T-helper 17 cell (primary cell): ENCODE measurements at regions not wholly inside any gene's neighbourhood (a gene's known extent, or its start where the extent isn't known, plus 50 kb on each side); places are given as distances from the start of the nearest gene placed in this dataset.
"Not testable (repeated sequence)": the region's sequence is repeated elsewhere in the genome, so short reads cannot be mapped to it uniquely, and the experiment has no call there.

ENCODE experiments used
- ATAC-seq: fragments of 150-1000 bp; cut with Tn5 transposase; 2 replicates; pipeline ENCODE4 v1.10.0; 2021; ENCODE audit warnings: mild to moderate bottlenecking, moderate library complexity
- DNase-seq, 3 donors: peaks; one replicate each; pipeline versions ENCODE4 v3.0.0 to v3.0.0-alpha.2; 2020 to 2021
- H3K9me3 ChIP-seq: one replicate; pipeline ENCODE4 v1.7.0; 2013; ENCODE audit warnings: low read length, mild to moderate bottlenecking; ENCODE audit not compliant: control insufficient read depth, poor library complexity, severe bottlenecking
- H3K27ac Mint-ChIP-seq: one replicate; pipeline ENCODE4 v1.8.0; 2022; ENCODE audit warnings: mild to moderate bottlenecking, moderate library complexity, mixed read lengths
- H3K27me3 Mint-ChIP-seq: one replicate; pipeline ENCODE4 v1.8.0; 2022; ENCODE audit warnings: mixed read lengths
- H3K36me3 Mint-ChIP-seq: one replicate; pipeline ENCODE4 v1.8.0; 2022; ENCODE audit warnings: low read depth, mixed read lengths
- H3K4me1 Mint-ChIP-seq: one replicate; pipeline ENCODE4 v1.8.0; 2022; ENCODE audit warnings: mild to moderate bottlenecking, mixed read lengths
- H3K4me3 Mint-ChIP-seq: one replicate; pipeline ENCODE4 v1.8.0; 2022; ENCODE audit warnings: mild to moderate bottlenecking, moderate library complexity, mixed read lengths

GRCh38 chr16:87140211-87141200 is 176.7 kb downstream of the C16orf95 start:
- Mint-ChIP-seq H3K36me3 (peaks cover 3% of the 10 kb centered on the region), H3K4me1 (no peaks in the 10 kb centered on the region), H3K27ac (no peak overlapping the region), H3K4me3 (no peak overlapping the region), H3K27me3 (no peaks in the 10 kb centered on the region)
- ATAC-seq (no peak), DNase-seq (no peak)
- H3K9me3 ChIP-seq: no peaks in the 10 kb centered on the region

DNA sequence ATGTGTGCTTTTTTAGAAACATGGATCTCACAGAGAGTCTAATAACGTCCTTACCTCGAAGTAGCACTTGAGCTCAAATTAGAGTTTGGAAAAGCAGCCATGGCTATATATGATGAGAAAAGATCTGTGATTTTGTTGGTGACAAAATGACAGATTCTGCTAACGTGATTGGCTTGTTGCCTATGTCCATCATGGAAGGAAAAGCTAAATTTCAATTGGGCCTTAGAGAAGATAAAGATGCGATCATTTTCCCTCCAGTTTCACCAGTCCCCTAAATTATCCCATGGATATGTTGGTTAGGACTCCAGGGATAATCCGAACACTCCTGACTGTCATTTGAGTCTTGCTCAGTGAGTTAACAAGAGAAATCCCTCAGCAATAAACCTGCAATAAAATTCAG is 175.8 kb downstream of the C16orf95 start:
- ATAC-seq: no peak

DNA sequence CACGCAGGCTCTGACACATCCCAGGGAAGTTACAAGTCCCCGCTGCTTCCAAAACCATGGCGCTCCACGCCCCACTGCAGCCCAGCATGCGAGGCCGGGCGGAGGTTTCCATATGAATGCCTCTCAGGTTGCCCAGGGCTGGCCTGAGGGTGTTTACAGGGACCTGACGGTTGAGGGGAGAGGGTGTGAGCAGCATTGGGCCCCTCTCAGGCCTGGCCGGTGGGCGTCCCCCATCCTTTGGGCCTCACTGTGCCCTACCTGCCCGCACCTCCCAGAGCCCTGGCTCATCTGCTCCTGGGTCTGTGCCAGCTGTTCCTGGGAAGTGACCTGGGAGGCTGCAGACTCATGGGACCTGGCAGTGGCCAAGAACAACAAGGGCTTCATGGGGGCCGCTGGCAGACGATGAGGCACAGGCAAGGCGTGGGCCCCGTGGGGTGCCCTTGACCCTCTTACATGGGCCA is 173.5 kb downstream of the C16orf95 start:
- no peak for ATAC-seq
- no peak overlapping the region for H3K27ac Mint-ChIP-seq

More for the DNA sequence above, 175.8 kb downstream of the C16orf95 start:
- peaks cover 3% of the 10 kb centered on the region for H3K36me3 Mint-ChIP-seq
- no peak overlapping the region for H3K27ac Mint-ChIP-seq
- H3K27me3 Mint-ChIP-seq: no peaks in the 10 kb centered on the region
- no peaks in the 10 kb centered on the region for H3K4me1 Mint-ChIP-seq
- no peak for DNase-seq
- H3K9me3 ChIP-seq: no peaks in the 10 kb centered on the region
- no peak overlapping the region for H3K4me3 Mint-ChIP-seq

DNA sequence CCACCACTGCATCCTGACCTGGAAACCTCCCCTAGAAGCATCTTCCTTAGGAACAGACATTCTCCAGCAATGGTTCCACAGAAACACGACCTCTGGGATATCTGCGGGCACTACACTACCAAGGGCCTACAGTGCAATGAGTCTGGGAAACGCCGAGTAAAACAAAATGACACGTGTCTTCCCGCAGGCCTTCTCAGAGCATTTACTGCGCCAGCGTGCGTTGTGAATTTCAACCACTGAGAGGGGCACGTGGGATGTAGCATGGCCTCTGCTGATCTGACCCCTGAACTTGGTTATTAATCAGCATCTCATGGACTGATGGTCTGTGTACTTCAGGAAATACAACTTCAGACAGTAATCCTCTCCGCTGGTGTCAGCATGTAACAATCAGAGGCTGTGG is 173.0 kb downstream of the C16orf95 start:
- no peak overlapping the region for H3K4me3 Mint-ChIP-seq
- no peaks in the 10 kb centered on the region for H3K4me1 Mint-ChIP-seq
- no peak overlapping the region for H3K27ac Mint-ChIP-seq
- no peak for DNase-seq
- peaks cover under 1% of the 10 kb centered on the region for H3K36me3 Mint-ChIP-seq
- H3K9me3 ChIP-seq: no peaks in the 10 kb centered on the region
- ATAC-seq: no peak
- no peaks in the 10 kb centered on the region for H3K27me3 Mint-ChIP-seq

More for the DNA sequence above, 173.5 kb downstream of the C16orf95 start:
- peaks cover 3% of the 10 kb centered on the region for H3K36me3 Mint-ChIP-seq
- DNase-seq: no peak
- H3K4me3 Mint-ChIP-seq: no peak overlapping the region
- H3K9me3 ChIP-seq: no peaks in the 10 kb centered on the region
- no peaks in the 10 kb centered on the region for H3K4me1 Mint-ChIP-seq
- no peaks in the 10 kb centered on the region for H3K27me3 Mint-ChIP-seq

- no peak overlapping the region for H3K27ac Mint-ChIP-seq
- DNase-seq (no peak), ATAC-seq (no peak)
- H3K27me3 Mint-ChIP-seq: no peaks in the 10 kb centered on the region
- no peak overlapping the region for H3K4me3 Mint-ChIP-seq
- H3K4me1 Mint-ChIP-seq: no peaks in the 10 kb centered on the region
- H3K36me3 Mint-ChIP-seq: no peaks in the 10 kb centered on the region
- no peaks in the 10 kb centered on the region for H3K9me3 ChIP-seq
These were observed 171.7 kb downstream of the C16orf95 start for GRCh38 chr16:87145181-87146176.

DNA sequence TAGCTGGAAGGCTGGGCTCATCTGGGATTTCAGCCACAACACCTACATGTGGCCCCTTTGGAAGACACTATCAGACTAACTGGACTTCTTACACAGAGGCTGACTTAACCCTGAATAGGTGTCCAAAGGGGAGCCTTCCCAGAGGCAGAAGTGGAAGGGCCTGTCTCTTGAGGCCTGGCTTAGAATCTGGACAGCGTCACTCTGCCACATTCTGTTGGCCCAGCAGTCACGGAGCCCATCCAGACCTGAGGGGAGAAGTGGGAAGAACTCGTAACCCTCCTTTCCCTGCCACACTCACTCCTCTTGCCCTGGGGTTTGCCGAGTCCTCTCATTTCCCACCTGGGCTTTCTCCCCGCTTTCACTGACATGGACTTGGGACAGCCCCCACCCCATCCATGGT is 170.5 kb downstream of the C16orf95 start:
- no peaks in the 10 kb centered on the region for H3K4me1 Mint-ChIP-seq
- no peak overlapping the region for H3K4me3 Mint-ChIP-seq
- DNase-seq (no peak), ATAC-seq (no peak)
- no peak overlapping the region for H3K27ac Mint-ChIP-seq
- H3K9me3 ChIP-seq: no peaks in the 10 kb centered on the region
- H3K27me3 Mint-ChIP-seq: no peaks in the 10 kb centered on the region
- no peaks in the 10 kb centered on the region for H3K36me3 Mint-ChIP-seq

DNA sequence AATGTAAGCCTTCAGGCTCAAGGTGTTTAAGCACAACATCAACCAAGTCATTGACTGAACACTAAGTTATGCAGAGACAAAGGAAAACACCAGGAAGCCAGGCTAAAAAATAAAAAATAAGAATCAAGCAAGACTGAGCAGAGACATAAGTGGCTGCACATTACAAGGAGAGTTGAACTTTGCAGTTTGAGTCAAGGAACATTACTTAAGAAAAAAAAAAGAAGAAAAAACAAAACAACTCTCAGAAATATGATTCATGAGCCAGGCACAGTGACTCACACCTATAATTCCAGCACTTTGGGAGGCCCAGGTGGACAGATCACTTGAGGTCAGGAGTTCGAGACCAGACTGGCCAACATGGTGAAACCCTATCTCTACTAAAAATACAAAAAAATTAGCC is 168.1 kb downstream of the C16orf95 start:
- Mint-ChIP-seq H3K4me3 (no peak overlapping the region), H3K4me1 (no peaks in the 10 kb centered on the region), H3K27ac (no peak overlapping the region), H3K27me3 (peaks cover under 1% of the 10 kb centered on the region), H3K36me3 (no peaks in the 10 kb centered on the region)
- H3K9me3 ChIP-seq: no peaks in the 10 kb centered on the region
- DNase-seq (no peak), ATAC-seq (no peak)

DNA sequence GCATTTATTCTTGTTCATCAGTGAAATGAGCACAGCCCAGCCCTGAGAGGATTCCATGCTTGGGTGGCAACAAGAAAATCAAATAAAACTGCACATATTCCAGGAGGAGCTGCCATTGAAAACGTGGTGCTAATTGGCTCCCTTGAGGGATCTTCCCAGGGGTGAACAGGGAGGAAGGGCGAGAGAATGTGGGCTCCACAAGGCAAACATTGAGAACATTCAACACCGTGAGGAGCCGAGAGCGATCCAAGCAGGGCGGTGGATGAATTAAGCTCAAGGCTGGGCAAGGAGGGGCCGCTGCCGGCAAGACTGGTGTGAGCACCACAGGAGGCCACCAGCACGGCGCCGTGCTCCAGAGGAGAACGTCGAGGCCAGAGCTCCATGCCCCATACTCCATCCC is 166.9 kb downstream of the C16orf95 start:
- Mint-ChIP-seq H3K27ac (no peak overlapping the region), H3K4me1 (no peaks in the 10 kb centered on the region), H3K27me3 (peaks cover 4% of the 10 kb centered on the region), H3K36me3 (no peaks in the 10 kb centered on the region), H3K4me3 (no peak overlapping the region)
- no peaks in the 10 kb centered on the region for H3K9me3 ChIP-seq
- no peak for ATAC-seq
- DNase-seq: no peak

GRCh38 chr16:87150681-87151280 is 166.4 kb downstream of the C16orf95 start:
- H3K9me3 ChIP-seq: no peaks in the 10 kb centered on the region
- Mint-ChIP-seq H3K4me1 (no peaks in the 10 kb centered on the region), H3K4me3 (no peak overlapping the region), H3K27ac (no peak overlapping the region), H3K27me3 (peaks cover 4% of the 10 kb centered on the region), H3K36me3 (peaks cover under 1% of the 10 kb centered on the region)
- no peak for DNase-seq
- ATAC-seq: no peak

- no peak for DNase-seq
- H3K27ac Mint-ChIP-seq: no peak overlapping the region
- no peak for ATAC-seq
- no peak overlapping the region for H3K4me3 Mint-ChIP-seq
- peaks cover 2% of the 10 kb centered on the region for H3K36me3 Mint-ChIP-seq
- H3K4me1 Mint-ChIP-seq: no peaks in the 10 kb centered on the region
- H3K9me3 ChIP-seq: no peaks in the 10 kb centered on the region
- peaks cover 8% of the 10 kb centered on the region for H3K27me3 Mint-ChIP-seq
These were observed 164.9 kb downstream of the C16orf95 start for GRCh38 chr16:87152221-87152755.

GRCh38 chr16:87153326-87153725 is 163.9 kb downstream of the C16orf95 start:
- no peaks in the 10 kb centered on the region for H3K9me3 ChIP-seq
- H3K36me3 Mint-ChIP-seq: peaks cover 2% of the 10 kb centered on the region
- H3K4me3 Mint-ChIP-seq: no peak overlapping the region
- no peak overlapping the region for H3K27ac Mint-ChIP-seq
- no peaks in the 10 kb centered on the region for H3K4me1 Mint-ChIP-seq
- peaks cover 8% of the 10 kb centered on the region for H3K27me3 Mint-ChIP-seq
- ATAC-seq: no peak
- no peak for DNase-seq

DNA sequence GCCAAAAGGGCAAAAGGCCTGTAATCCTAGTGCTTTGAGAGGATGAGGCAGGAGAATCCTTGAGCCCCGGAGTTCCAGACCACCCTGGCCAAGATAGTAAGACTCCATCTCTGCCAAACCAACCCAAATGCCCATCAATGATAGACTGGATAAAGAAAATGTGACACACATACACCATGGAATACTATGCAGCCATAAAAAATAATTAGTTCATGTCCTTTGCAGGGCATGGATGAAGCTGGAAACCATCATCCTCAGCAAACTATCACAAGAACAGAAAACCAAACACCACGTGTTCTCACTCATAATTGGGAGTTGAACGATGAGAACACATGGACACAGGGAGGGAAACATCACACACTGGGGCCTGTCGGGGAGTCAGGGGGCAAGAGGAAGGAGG is 161.9 kb downstream of the C16orf95 start:
- peaks cover 19% of the 10 kb centered on the region for H3K27me3 Mint-ChIP-seq
- H3K4me1 Mint-ChIP-seq, ATAC-seq, H3K36me3 Mint-ChIP-seq, DNase-seq, H3K27ac Mint-ChIP-seq, H3K9me3 ChIP-seq, H3K4me3 Mint-ChIP-seq: not testable (repeated sequence)
